Thyroid gland (tissue), 4 donors: ENCODE measurements at regions not wholly inside any gene's neighbourhood (a gene's known extent, or its start where the extent isn't known, plus 50 kb on each side); places are given as distances from the start of the nearest gene placed in this dataset.

Experiments
- CTCF ChIP-seq, 6 experiments: fragments of 200-600 bp in 3 of 6; fragments of 450-650 bp in 3 of 6; sonication (generic) in 3 of 6; IDR thresholded peaks; one replicate each; pipeline ENCODE4 v1.5.1; 2016 to 2019; ENCODE audit warnings: antibody characterized with exemption in 6 of 6, mild to moderate bottlenecking in 2 of 6, inconsistent platforms in 1 of 6, moderate library complexity in 1 of 6
- POLR2A ChIP-seq, 2 donors: fragments of 450-650 bp; IDR thresholded peaks; one replicate each; pipeline ENCODE4 v1.6.1; 2017; ENCODE audit warnings: antibody characterized with exemption in 2 of 2, mild to moderate bottlenecking in 2 of 2, moderate library complexity in 1 of 2

GRCh38 chr3:147589016-147589415, 179.9 kb downstream of the ZIC1 start:
- TF ChIP-seq CTCF (IDR thresholded peaks at IDR 0.05) (no peak), POLR2A (IDR thresholded peaks at IDR 0.05) (no peak)
